Fibroblast of skin of right biceps (primary cell): ENCODE measurements at regions not wholly inside any gene's neighbourhood (a gene's known extent, or its start where the extent isn't known, plus 50 kb on each side); places are given as distances from the start of the nearest gene placed in this dataset.
A peak's percentile ranks its signal among the peaks of the same experiment; 100 is the strongest.
"Not testable (repeated sequence)": the region's sequence is repeated elsewhere in the genome, so short reads cannot be mapped to it uniquely, and the experiment has no call there.

ENCODE experiments used
- DNase-seq: peaks from one replicate; pipeline ENCODE4 v3.0.0-alpha.2; 2013

DNA sequence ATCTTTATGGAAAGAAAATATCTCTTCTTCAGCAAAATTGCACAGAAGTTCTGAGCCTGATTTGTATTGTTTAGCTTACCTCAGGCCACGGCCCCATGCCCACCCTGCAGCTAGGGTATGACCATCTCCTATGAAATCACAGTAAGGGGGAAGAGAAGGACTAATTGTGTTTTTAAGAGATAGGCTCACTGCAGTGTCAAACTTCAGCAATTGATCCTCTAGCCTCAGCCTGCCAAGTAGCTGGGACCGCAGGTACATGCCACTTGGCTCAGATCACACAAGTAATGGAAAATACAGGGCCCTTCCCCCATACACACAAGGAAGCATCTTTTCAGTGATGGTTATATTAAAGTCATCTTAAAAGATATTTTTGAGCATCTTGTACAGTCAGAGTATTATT lies 60.0 kb downstream of the DMAC1 start:
- no peak for DNase-seq

DNA sequence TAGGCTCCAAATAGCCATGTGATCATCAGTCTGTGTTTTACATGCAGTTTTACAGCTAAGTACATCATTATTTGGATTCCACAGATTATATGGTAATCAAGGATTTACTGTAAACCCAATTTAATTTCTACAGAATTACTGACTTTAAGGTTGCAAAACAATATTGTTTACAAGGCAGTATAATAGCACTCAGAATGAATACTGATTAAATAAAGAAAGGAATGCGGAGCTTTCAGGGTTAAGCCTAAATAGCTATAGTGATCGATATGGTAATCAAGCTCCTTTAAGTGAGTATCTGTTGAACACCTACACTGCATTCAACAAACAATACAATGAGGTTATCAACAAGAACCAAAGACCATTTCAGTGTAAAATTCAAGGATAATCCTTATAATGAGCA lies 64.3 kb downstream of the DMAC1 start:
- DNase-seq = no peak

DNA sequence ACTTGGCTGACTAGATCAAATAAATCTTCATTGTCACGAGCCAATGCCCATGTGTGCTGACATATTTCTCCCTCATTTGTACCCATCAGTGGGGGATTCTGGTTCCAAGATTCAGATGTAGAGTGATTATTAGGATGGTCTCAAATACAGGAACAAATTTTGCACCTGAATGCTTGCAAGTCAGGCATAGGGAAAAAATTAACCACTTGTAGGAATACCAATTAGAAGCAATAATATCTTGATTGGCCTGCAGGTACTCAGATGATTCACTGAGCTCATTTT lies 69.5 kb downstream of the DMAC1 start:
- no peak for DNase-seq

DNA sequence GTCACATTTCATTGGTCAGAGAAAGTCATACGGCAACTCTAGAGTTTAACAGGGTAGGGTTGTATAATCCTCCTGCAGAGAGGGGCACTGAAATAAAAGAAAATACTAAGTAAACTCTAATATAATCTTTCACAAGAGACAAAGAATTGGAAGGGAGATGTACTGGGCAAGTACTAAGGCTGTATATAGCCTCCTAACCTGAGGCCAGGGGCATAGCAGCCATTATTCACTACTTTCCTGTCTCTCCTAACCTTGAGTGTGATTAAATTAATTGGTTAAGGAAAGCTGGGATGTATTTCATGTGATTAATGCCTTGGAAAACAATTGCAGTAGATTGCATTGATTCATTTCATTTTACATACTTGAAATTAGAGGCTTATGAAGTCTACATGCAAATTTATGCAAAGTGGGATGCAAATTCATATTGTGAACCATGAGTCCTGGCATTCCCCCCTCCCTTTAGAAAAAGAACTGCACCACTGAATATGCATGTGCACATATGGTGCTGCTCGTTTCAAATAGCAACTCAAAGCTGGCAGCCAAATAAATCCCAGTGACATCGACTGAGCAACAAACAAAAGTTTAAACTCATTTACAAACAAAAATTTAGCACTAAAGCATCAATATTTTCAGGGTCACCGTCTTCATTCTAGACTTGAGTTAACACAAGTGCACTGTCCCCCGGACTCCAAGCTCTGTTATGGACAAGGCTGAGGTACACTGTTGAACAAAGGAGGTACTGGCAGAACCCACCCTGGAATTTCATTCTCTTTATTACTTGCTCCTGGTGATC lies 70.0 kb downstream of the DMAC1 start:
- no peak for DNase-seq

DNA sequence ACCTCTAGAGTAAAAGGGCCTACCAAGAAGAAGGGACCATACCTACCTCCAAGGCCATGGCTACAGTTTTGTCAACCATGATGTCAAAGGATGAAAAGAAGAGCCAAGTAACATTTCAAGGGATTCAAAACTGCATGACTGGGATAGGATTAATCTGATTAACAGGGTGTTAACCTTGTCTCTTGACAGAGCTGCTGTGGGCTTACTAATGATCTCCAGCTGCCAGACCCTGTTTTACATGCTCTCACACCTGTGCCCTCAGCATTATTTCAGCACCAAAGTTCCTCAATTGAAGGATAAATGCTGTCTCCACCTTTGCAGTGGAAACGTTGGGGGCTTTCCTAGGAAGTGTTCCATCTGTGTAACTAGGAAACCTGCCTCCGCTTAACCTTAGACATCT lies 78.3 kb downstream of the DMAC1 start:
- DNase-seq = no peak

DNA sequence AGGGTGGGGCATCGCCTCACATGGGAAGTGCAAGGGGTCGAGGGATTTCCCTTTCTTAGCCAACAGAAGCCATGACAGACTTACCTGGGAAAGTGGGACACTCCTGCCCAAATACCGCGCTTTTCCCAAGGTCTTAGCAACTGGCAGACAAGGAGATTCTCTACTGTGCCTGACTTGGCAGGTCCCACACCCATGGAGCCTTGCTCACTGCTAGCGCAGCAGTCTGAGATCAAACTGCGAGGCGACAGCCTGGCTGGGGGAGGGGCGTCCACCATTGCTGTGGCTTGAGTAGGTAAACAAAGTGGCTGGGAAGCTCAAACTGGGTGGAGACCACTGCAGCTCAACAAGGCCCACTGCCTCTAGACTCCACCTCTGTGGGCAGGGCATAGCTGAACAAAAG lies 86.5 kb downstream of the DMAC1 start:
- not testable (repeated sequence) for DNase-seq

DNA sequence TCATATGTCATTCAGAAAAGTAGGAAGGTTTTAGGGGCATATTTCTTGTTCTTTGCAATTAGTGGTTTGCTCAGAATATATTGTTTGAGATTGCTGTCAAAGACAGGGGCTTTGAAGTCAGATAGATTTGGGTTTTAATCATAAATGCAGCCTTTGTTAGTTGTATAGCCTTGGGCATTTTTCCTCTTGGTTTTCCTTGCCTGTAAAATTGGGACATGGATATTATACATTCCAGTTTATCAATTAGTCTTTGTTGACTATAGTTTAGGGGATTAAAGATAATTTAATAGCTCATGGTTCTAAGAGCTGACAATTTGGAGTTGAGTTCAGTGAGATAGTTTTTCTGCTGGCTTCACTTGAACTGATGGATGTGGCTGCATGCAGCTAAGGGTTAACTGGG lies 88.9 kb downstream of the DMAC1 start:
- DNase-seq = no peak

DNA sequence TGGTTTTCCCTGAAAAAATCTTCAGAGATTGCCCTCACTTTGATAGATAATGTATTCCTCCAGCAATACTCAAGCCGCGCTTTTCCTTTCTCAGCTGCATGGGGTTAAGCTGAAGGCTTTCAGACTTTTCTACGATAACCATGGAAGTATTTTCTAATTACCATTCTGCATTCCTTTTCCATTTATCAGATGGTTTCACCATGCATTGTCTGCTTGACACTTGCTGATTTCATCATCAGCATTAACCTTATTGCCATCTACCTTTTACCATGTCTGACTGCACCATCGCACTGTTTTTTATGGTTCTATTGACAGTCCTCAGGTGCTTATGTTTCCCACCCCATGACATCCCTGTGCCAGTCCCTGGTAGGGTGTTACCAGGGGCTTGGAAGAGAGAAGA lies 91.6 kb downstream of the DMAC1 start:
- DNase-seq = peak; percentile 15

DNA sequence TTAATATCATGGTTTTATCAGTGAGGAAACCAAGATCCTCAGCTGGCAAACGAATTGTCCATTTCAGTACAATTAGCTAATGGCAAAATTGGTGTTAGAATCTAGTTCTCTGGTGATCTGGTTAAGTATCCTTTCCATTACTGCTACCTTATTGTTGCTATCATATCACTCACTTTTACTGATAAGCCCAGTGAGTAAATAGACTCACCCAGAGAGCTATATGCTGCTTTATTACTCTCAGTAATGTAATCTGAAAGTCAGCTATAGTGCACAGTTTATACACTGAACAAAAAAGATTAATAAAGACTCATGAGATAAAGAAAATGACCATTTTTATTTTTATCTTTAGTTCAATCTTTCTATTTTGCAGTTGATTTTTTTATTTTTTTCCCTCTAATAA lies 95.0 kb downstream of the DMAC1 start:
- DNase-seq = no peak

DNA sequence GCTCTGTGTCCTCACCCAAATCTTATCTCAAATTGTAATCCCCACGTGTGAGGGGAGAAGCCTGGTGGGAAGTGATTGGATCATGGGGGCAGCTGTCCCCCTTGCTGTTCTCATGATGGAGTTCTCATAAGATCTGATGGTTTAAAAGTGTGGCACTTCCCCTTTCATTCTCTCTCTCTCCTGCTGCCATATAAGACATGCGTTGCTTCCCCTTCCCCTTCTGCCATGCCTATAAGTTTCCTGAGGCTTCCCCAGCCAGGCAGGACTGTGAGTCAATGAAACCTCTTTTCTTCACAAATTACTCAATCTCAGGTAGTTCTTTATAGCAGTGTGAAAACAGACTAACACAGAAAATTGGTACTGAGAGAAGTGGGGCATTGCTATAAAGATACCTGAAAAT lies 107.7 kb downstream of the DMAC1 start:
- DNase-seq = no peak

DNA sequence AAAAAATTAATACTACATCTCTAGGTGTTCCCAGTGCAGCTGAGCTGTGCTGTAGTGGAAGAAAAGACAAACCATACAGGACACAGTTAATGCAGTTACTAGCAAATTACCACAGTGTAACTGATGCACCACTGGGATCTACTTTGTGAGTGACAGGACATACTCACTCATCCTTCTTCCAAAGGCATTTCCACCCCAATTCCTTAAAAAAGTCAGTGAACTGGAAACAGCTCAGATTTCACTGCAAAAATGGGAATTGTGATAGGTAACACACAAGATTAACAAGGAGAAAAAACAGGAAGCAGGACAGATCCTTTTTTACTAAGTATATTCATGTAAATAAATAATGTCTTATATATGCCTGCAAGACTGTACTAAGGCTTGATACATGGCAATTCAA lies 109.6 kb downstream of the DMAC1 start:
- no peak for DNase-seq

DNA sequence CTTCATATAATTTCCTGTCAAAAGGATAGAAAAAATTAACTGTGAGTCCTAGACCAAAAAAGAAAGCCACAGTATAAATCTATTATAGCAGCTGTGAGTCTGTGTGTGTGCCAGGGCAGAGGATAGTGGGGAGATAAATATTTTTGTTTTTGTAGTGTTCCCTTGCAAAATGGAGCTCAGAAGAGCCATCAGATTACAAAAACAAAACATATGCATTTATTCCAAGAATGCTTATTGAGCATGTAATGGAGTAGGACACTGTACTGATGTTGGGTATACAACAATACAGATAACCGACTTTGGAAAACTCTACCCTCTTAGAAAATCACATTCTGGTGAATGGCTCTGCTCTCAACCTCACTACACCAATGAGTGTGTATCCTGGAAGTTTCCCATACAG lies 111.0 kb downstream of the DMAC1 start:
- DNase-seq = no peak

DNA sequence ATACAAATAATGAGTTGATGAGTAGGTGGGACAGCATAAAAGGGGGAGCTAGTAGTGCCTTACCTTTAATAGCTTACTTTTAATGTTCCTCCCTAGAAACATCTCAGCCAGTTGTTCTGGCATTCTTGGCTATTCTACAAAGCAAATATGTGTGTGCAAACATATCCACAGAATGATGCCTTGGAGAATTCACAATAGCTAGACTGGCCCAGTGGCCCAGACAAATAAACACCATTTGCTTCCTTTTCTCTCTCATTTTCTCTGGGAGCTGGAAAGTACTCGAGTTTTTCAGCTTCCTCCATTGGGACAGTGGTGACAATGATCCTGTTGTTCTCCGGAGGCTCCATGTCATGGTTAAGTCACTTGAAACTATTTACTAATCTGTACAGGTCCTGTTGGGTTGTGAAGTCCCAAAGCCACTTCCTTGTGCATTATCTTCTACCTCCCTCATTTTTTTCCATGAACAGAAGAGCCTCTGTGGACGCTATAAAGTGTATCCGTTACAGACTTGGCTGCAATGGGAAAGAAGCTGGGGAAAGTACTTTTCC lies 122.9 kb downstream of the DMAC1 start:
- no peak for DNase-seq

DNA sequence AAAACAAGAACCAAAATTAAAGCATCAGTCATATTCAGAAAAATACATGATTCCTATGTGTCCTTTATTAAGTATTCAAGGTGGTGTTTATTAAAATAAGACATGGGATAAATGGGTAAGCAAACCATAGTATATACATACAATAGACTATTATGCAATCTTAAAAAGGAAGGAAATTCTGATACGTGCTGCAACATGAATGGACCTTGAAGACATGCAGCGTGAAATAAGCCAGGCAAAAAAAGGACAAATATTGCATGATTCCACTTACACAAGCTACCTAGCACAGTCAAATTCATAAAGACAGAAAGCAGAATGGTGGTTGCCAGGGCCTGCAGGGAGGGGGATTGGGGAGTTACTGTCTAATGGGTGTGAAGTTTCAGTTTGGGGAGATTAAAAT lies 127.7 kb downstream of the DMAC1 start:
- DNase-seq = no peak

DNA sequence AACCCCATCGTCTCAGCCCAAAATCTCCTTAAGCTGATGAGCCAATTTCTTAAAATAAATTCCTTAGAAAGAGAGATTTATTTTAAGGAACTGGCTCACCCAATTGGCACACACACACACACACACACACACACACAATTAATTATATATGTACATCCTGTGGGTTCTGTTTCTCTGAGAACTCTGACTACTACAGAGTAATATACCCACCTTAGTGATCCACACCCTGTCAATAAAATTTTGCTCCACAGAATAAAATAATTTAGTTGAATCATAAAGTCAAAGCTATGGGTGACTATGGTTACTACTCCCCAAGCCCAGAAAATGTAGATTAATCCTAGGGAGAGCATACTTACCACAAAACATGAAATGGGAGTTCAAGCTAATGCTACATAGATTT lies 131.0 kb downstream of the DMAC1 start:
- DNase-seq = no peak

DNA sequence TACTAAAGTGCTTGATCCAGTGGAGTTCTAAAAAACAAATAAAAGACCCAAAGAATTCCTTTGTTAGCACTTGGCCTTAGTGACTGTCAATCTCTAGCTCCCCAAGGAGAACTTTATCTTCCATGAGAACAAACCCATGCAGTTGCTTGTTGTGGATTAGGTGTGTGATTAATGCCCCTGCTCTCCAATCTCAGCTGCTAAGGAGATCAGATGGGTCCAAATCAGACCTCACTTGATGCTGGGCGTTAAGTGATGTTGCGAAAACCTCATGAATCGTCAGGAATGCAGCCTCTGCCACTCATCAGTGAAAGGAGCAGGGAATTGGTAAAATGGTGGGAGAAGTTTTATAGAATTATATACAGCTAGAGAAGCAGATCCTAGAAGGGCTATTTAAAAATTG lies 133.7 kb downstream of the DMAC1 start:
- no peak for DNase-seq

DNA sequence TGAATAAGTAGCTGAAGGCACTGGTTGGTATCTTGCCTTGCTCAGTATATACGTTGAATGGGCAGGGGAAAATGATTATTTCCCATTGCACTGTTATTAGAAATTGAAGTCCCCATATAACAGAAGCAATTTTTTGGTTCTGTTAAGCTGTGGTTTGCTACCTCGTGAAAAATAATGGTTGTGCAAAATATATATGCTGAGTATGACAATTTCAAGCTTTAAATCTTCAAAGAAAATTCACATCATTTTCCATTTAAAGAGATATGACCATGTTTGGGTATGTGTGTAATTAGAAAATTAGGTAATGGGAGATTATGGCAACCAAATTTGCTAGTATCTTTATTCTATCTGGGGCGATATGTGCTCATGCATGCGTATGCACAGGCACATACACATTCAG lies 139.8 kb downstream of the DMAC1 start:
- no peak for DNase-seq

DNA sequence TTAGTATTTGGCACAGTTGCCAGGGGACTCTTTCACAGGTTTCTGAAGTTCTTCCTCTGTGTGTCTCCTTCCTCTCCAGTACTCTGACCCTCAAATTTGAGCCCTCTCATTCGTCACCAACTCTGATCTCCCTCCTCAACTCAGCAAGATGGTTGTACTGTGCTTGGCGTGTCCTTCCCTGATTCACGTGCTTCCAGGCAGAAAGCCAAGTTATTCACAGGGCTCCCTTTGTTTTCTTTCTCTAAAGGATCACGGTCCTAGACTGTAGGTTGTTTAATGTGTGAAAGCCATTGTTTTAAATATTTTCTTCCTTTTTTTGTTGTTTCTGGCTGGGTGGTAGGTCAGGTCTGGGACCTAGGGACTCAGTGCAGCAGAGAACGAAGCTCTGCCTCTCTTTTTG lies 142.9 kb downstream of the DMAC1 start:
- peak; percentile 15 for DNase-seq

DNA sequence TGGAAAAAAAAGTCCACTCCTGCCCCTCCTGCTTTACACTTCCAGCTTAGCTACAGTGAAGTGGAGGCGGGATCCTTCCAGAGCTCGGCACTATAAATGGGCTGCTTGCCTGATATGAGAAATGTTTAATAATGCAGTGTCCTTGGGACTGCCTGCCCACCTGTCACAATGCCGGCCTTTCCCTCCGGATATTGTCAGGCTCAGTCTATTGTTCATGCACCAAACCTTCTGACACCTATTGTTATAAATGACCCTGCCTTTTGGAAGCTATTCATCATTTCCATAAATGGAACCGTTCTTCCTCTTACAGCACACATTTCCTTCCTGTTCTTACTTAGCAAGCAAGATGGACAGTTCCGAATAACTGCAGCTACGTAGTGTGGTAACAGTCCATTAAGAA lies 146.3 kb downstream of the DMAC1 start:
- DNase-seq = no peak

DNA sequence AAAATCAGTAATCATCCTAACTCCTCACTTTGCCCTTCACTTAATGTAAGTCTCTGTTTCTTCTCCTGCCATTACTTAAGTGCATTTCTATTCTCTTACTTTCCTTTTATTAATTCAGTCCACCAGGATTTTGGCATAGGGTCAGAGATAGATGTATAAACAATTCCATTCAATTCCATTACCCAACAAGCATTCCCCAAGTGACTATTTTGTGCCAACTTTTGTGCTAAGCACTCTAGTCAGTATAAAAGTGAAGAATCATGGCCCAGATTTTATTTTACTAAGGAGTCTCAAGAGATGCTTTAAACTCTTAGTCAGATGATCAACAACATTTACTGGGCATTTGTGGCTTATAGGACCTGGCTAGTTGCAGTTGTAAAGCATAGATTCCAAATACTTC lies 159.3 kb downstream of the DMAC1 start:
- peak; percentile 49 for DNase-seq

DNA sequence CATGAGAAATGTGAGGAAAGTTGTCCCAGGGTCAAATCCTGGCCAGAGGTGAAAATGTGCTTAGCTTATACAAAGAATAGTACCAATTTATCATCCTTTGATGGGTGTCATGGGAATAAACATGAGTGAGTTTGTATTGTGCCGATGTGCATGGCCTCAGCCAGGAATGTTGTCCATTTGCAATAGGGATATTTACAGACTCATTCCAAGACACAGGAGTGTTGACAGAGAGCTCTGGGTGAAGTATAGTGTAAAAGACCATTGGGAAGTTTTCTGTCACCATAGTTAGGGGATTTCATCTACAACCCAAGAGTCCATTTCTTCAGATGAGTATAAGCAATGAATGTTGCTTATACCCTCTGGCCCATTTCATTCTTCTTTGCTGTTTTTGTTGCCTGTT lies 160.1 kb downstream of the DMAC1 start:
- no peak for DNase-seq

DNA sequence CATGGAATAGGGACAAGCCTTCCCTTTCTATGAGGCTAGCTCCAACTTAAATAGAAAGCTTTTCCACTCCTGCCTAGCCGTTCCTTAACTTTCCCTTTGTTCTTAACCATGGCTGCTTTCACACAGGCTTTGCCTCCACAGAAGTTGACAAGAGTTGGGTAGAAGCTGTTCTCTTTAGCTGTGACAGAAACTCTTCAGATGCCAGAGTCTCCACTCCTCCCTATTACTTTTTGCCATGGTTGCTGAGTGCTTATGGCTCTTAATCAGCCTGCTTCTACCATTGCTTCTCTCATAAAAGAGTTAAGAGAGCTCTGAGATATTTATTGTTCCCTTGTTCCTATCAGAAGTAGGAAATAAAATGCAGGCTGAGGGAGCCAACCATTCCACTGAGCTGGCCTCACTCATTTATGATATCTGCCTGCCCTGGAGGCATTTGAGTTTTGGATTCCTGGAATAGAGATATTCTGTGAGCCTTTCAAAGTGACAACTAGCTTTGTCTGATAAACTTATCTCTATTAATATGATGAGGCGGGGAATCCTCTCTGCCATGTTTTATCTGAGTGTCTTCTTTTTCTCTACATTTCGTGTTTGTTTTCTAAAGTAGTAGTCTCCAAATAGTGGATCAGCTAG lies 162.6 kb downstream of the DMAC1 start:
- no peak for DNase-seq

DNA sequence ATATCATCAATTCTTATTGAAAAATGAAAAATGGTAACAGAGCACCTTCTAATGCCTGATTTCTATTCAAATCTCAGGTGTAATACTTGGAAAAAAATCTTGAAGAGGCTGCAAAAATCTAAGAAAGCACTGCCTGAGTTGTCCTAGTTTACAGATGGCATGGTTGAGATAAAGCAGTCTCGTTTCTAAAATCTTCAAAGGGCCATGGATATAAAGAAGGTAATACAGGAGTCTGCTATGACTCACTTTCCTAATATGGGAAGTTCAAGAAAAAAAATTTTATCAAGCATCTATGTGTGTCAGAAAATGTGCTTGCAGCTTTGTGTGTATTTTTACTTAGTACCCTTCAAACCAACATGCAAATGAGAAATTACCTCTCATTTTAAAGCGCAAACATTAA lies 163.3 kb downstream of the DMAC1 start:
- no peak for DNase-seq

DNA sequence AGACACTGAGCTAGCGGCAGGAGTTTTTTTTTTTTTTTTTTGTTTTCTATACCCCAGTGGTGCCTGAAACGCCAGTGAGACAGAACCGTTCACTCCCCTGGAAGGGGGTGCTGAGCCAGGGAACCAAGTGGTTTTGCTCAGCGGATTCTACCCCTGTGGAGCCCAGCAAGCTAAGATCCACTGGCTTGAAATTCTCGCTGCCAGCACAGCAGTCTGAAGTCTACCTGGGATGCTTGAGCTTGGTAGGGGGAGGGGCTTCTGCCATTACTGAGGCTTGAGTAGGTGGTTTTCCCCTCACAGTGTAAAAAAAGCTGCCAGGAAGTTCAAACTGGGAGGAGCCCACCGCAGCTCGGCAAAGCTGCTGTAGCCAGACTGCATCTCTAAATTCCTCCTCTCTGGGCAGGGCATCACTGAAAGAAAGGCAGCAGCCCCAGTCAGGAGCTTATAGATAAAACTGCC lies 173.0 kb downstream of the DMAC1 start:
- DNase-seq = not testable (repeated sequence)

DNA sequence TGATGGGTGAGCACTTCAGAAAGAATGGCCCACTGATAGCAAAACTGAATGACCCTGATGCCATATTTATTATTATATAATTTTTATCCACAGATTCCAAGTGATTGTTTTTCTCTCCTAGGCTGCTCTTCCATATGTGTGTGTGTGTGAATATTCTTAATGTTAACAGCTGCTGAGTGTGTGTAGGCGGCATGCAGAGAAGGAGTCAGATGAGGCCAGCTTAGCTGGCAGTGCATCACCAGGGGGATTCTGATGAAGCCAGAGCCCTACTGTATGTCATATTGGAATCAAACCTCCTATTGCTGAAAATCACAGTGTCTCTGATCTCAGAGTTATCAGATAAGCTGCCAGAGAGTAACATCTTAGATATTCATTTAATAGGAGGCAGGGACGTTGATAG lies 177.1 kb downstream of the DMAC1 start:
- no peak for DNase-seq
